ENCODE measurements at regions not wholly inside any gene's neighbourhood (a gene's known extent, or its start where the extent isn't known, plus 50 kb on each side); places are given as distances from the start of the nearest gene placed in this dataset.

GRCh38 chrX:139200793-139201192 is 329.7 kb upstream of the F9 start:
- TF ChIP-seq POLR2A (IDR thresholded peaks at IDR 0.05), result no peak
- no peak for TF ChIP-seq CTCF (IDR thresholded peaks at IDR 0.05)
